NCI-H510A treated with DMSO at 0.1 percent for 48 hours (cell line): ENCODE measurements at regions not wholly inside any gene's neighbourhood (a gene's known extent, or its start where the extent isn't known, plus 50 kb on each side); places are given as distances from the start of the nearest gene placed in this dataset.
A peak's percentile ranks its signal among the peaks of the same experiment; 100 is the strongest.
"Not testable (repeated sequence)": the region's sequence is repeated elsewhere in the genome, so short reads cannot be mapped to it uniquely, and the experiment has no call there.

Experiments
- DNase-seq: peaks from one replicate; lab custom pipeline; 2025; lab: John Stamatoyannopoulos, UW

GRCh38 chr9:104326912-104327311 lies 177.2 kb upstream of the OR13F1 start:
- no peak for DNase-seq

GRCh38 chr9:104329245-104329644 lies 174.8 kb upstream of the OR13F1 start:
- no peak for DNase-seq

GRCh38 chr9:104330841-104331240 lies 173.2 kb upstream of the OR13F1 start:
- no peak for DNase-seq

GRCh38 chr9:104334549-104334948 lies 169.5 kb upstream of the OR13F1 start:
- DNase-seq = no peak

- DNase-seq = no peak
Measured at GRCh38 chr9:104339692-104340091, 164.4 kb upstream of the OR13F1 start.

GRCh38 chr9:104342552-104342951 lies 161.5 kb upstream of the OR13F1 start:
- no peak for DNase-seq

- DNase-seq = peak; percentile 37
Measured at GRCh38 chr9:104345061-104345460, 159.0 kb upstream of the OR13F1 start.

GRCh38 chr9:104350541-104350940 lies 153.5 kb upstream of the OR13F1 start:
- no peak for DNase-seq

- no peak for DNase-seq
Measured at GRCh38 chr9:104351726-104352125, 152.3 kb upstream of the OR13F1 start.

- no peak for DNase-seq
Measured at GRCh38 chr9:104361207-104361606, 142.9 kb upstream of the OR13F1 start.

- no peak for DNase-seq
Measured at GRCh38 chr9:104362912-104363472, 141.1 kb upstream of the OR13F1 start.

GRCh38 chr9:104367507-104367906 lies 136.6 kb upstream of the OR13F1 start:
- DNase-seq = no peak

GRCh38 chr9:104368318-104368717 lies 135.7 kb upstream of the OR13F1 start:
- DNase-seq = not testable (repeated sequence)

- no peak for DNase-seq
Measured at GRCh38 chr9:104374711-104375110, 129.4 kb upstream of the OR13F1 start.

- peak; percentile 57 for DNase-seq
Measured at GRCh38 chr9:104386013-104386412, 118.0 kb upstream of the OR13F1 start.

- DNase-seq = peak; percentile 92
Measured at GRCh38 chr9:104386425-104387069, 117.5 kb upstream of the OR13F1 start.

GRCh38 chr9:104388071-104388470 lies 116.0 kb upstream of the OR13F1 start:
- DNase-seq = no peak

GRCh38 chr9:104389341-104389740 lies 114.7 kb upstream of the OR13F1 start:
- no peak for DNase-seq

- not testable (repeated sequence) for DNase-seq
Measured at GRCh38 chr9:104394901-104395300, 109.2 kb upstream of the OR13F1 start.

GRCh38 chr9:104412238-104412637 lies 91.8 kb upstream of the OR13F1 start:
- peak; percentile 9 for DNase-seq

GRCh38 chr9:104416470-104416869 lies 87.6 kb upstream of the OR13F1 start:
- no peak for DNase-seq

GRCh38 chr9:104417296-104417695 lies 86.8 kb upstream of the OR13F1 start:
- no peak for DNase-seq

- no peak for DNase-seq
Measured at GRCh38 chr9:104429031-104429546, 75.0 kb upstream of the OR13F1 start.

GRCh38 chr9:104435059-104435458 lies 69.0 kb upstream of the OR13F1 start:
- DNase-seq = no peak
